Ovary (tissue), 7 donors: ENCODE measurements at regions not wholly inside any gene's neighbourhood (a gene's known extent, or its start where the extent isn't known, plus 50 kb on each side); places are given as distances from the start of the nearest gene placed in this dataset.

Experiments used
- DNase-seq, 5 donors: peaks; one replicate each; pipeline ENCODE4 v3.0.0-alpha.2; 2019 to 2020
- H3K27ac ChIP-seq, 2 donors: fragments of 200-600 bp; one replicate each; pipeline versions ENCODE4 v1.5.1 to v1.8.0; 2019 to 2022
- H3K27me3 ChIP-seq: fragments of 200-600 bp; one replicate; pipeline ENCODE4 v1.8.0; 2022
- H3K36me3 ChIP-seq: fragments of 200-600 bp; sonication (generic); one replicate; pipeline ENCODE4 v1.5.1; 2019
- H3K4me1 ChIP-seq: one replicate; pipeline ENCODE4 v1.8.1; 2013; ENCODE audit warnings: mild to moderate bottlenecking, moderate library complexity; ENCODE audit not compliant: insufficient read depth
- H3K4me3 ChIP-seq: fragments of 200-600 bp; sonication (generic); one replicate; pipeline ENCODE4 v1.5.1; 2017
- H3K9me3 ChIP-seq, 2 donors: fragments of 200-600 bp in 1 of 2; sonication (generic) in 1 of 2; one replicate each; pipeline versions ENCODE4 v1.5.1 to v1.8.1; 2013 to 2019; ENCODE audit warnings: mild to moderate bottlenecking in 1 of 2, moderate library complexity in 1 of 2
- CTCF ChIP-seq, 3 donors: fragments of 450-650 bp in 2 of 3; fragments of 200-600 bp in 1 of 3; IDR thresholded peaks; one replicate each; pipeline versions ENCODE4 v1.5.1 to v1.8.0; 2016 to 2022; ENCODE audit warnings: antibody characterized with exemption in 3 of 3, mild to moderate bottlenecking in 1 of 3
- EP300 ChIP-seq: sonication (generic); formaldehyde crosslinking; IDR thresholded peaks from one replicate; pipeline ENCODE4 v1.6.1; 2017; ENCODE audit warnings: antibody characterized with exemption
- POLR2A ChIP-seq: fragments of 450-650 bp; IDR thresholded peaks from one replicate; pipeline ENCODE4 v1.6.1; 2017; ENCODE audit warnings: antibody characterized with exemption, mild to moderate bottlenecking, moderate library complexity
- WGBS, 3 donors: extraction: QIAGEN DNeasy Blood & Tissue Kit in 1 of 3; methylation state at CpG; one replicate each; pipeline versions ENCODE4 v1.1.5 to v1.1.7; 2013 to 2017; 5-methylcytosine and 5-hydroxymethylcytosine counted together
- intact Hi-C, 4 donors: fragments of 100-400 bp; cut with DNase I; formaldehyde crosslinking; loops; one replicate each; pipeline versions ENCODE4 v1.11.0 to v1.15.1; 2022 to 2023
- donor health status: DM: no; HTN: no; CAD: no; lungs with moderate emphysema.
- donor health status: DM: no; HTN: no; CAD: no.
- donor health status: Bipolar disorder and iron deficiency.
- donor health status: DM: no; HTN: no; CAD: no.
- donor health status: DM: yes; HTN: yes; CAD: no.

GRCh38 chr7:32379510-32380112, 110.6 kb downstream of the LSM5 start:
- Histone ChIP-seq H3K4me3 (no peak overlapping the region), H3K4me1 (no peaks in the 10 kb centered on the region), H3K27me3 (no peaks in the 10 kb centered on the region), H3K36me3 (no peaks in the 10 kb centered on the region), H3K27ac (no peak overlapping the region), H3K9me3 (no peaks in the 10 kb centered on the region)
- intact Hi-C loops: no loop called here
- DNase-seq: no peak
- TF ChIP-seq EP300 (no peak), POLR2A (no peak), CTCF (IDR thresholded peaks at IDR 0.05) (no peak)
- 36 to 50% (median 39%) methylated on average over 2 of the region's 2 CpGs for WGBS, 3 donors

- no peaks in the 10 kb centered on the region for H3K36me3 ChIP-seq
- WGBS, 3 donors: 34 to 49% (median 44%) methylated on average over 2 of the region's 2 CpGs
- no peaks in the 10 kb centered on the region for H3K4me1 ChIP-seq
- TF ChIP-seq CTCF (IDR thresholded peaks at IDR 0.05) (no peak), EP300 (no peak), POLR2A (no peak)
- no peaks in the 10 kb centered on the region for H3K27me3 ChIP-seq
- DNase-seq: no peak
- H3K27ac ChIP-seq: no peak overlapping the region
- no peak overlapping the region for H3K4me3 ChIP-seq
- intact Hi-C loops: no loop called here
- no peaks in the 10 kb centered on the region for H3K9me3 ChIP-seq
Observed at GRCh38 chr7:32378988-32379387, 111.2 kb downstream of the LSM5 start.

GRCh38 chr7:32364581-32364980, 125.6 kb downstream of the LSM5 start:
- TF ChIP-seq EP300 (no peak), CTCF (IDR thresholded peaks at IDR 0.05) (no peak), POLR2A (no peak)
- H3K4me3 ChIP-seq: no peak overlapping the region
- no peaks in the 10 kb centered on the region for H3K9me3 ChIP-seq
- no peak for DNase-seq
- WGBS, 3 donors: 80 to 92% (median 91%) methylated on average over 4 of the region's 4 CpGs
- no peaks in the 10 kb centered on the region for H3K36me3 ChIP-seq
- H3K4me1 ChIP-seq: no peaks in the 10 kb centered on the region
- H3K27ac ChIP-seq: no peak overlapping the region
- intact Hi-C loops: no loop called here
- H3K27me3 ChIP-seq: no peaks in the 10 kb centered on the region

- no peak overlapping the region for H3K4me3 ChIP-seq
- H3K9me3 ChIP-seq: no peaks in the 10 kb centered on the region
- WGBS, 3 donors: 84 to 86% (median 86%) methylated on average over 5 of the region's 5 CpGs
- TF ChIP-seq POLR2A: no peak
- TF ChIP-seq EP300: no peak
- no peak for TF ChIP-seq CTCF (IDR thresholded peaks at IDR 0.05)
- intact Hi-C loops: no loop called here
- no peaks in the 10 kb centered on the region for H3K36me3 ChIP-seq
- H3K4me1 ChIP-seq: no peaks in the 10 kb centered on the region
- DNase-seq: no peak
- H3K27me3 ChIP-seq: no peaks in the 10 kb centered on the region
- no peak overlapping the region for H3K27ac ChIP-seq
Observed at GRCh38 chr7:32360127-32360526, 130.1 kb downstream of the LSM5 start.
